ENCODE measurements at regions not wholly inside any gene's neighbourhood (a gene's known extent, or its start where the extent isn't known, plus 50 kb on each side); places are given as distances from the start of the nearest gene placed in this dataset.
"Not testable (repeated sequence)": the region's sequence is repeated elsewhere in the genome, so short reads cannot be mapped to it uniquely, and the experiment has no call there.

GRCh38 chr20:25798174-25798993 is 101.7 kb upstream of the ZNF337 start:
- H3K9me3 ChIP-seq (ENCODE audit: control insufficient read depth, low read depth, low read length); H3K4me3 ChIP-seq (ENCODE audit: low read length); H3K4me1 ChIP-seq (ENCODE audit: control insufficient read depth, insufficient read depth, low read length); DNase-seq; H3K27me3 ChIP-seq (ENCODE audit: control insufficient read depth, insufficient read depth, low read length); H3K36me3 ChIP-seq (ENCODE audit: control insufficient read depth, insufficient read depth, low read length); H3K27ac ChIP-seq (ENCODE audit: low read length): not testable (repeated sequence)
- WGBS (ENCODE audit: insufficient coverage, low lambda C conversion rate): no CpG with 5 or more reads among the region's 45 CpGs

GRCh38 chr20:25797062-25797461 is 100.4 kb upstream of the ZNF337 start:
- not testable (repeated sequence) for H3K9me3 ChIP-seq (ENCODE audit: control insufficient read depth, low read depth, low read length); H3K27ac ChIP-seq (ENCODE audit: low read length); H3K4me3 ChIP-seq (ENCODE audit: low read length); H3K27me3 ChIP-seq (ENCODE audit: control insufficient read depth, insufficient read depth, low read length); DNase-seq; H3K4me1 ChIP-seq (ENCODE audit: control insufficient read depth, insufficient read depth, low read length); H3K36me3 ChIP-seq (ENCODE audit: control insufficient read depth, insufficient read depth, low read length)
- WGBS (ENCODE audit: insufficient coverage, low lambda C conversion rate): no CpG with 5 or more reads among the region's 10 CpGs

- not testable (repeated sequence) for H3K27me3 ChIP-seq (ENCODE audit: control insufficient read depth, insufficient read depth, low read length); H3K9me3 ChIP-seq (ENCODE audit: control insufficient read depth, low read depth, low read length); H3K36me3 ChIP-seq (ENCODE audit: control insufficient read depth, insufficient read depth, low read length); H3K4me1 ChIP-seq (ENCODE audit: control insufficient read depth, insufficient read depth, low read length); DNase-seq; H3K4me3 ChIP-seq (ENCODE audit: low read length); H3K27ac ChIP-seq (ENCODE audit: low read length)
- WGBS (ENCODE audit: insufficient coverage, low lambda C conversion rate): no CpG with 5 or more reads among the region's 3 CpGs
Measured at GRCh38 chr20:25777241-25777640, 80.6 kb upstream of the ZNF337 start.

- not testable (repeated sequence) for H3K9me3 ChIP-seq (ENCODE audit: control insufficient read depth, low read depth, low read length); H3K36me3 ChIP-seq (ENCODE audit: control insufficient read depth, insufficient read depth, low read length); H3K4me3 ChIP-seq (ENCODE audit: low read length); DNase-seq; H3K4me1 ChIP-seq (ENCODE audit: control insufficient read depth, insufficient read depth, low read length); H3K27ac ChIP-seq (ENCODE audit: low read length); H3K27me3 ChIP-seq (ENCODE audit: control insufficient read depth, insufficient read depth, low read length)
- no CpG with 5 or more reads among the region's 24 CpGs for WGBS (ENCODE audit: insufficient coverage, low lambda C conversion rate)
Measured at GRCh38 chr20:25774711-25775110, 78.1 kb upstream of the ZNF337 start.

GRCh38 chr20:25774203-25774602 is 77.5 kb upstream of the ZNF337 start:
- not testable (repeated sequence) for DNase-seq; H3K27me3 ChIP-seq (ENCODE audit: control insufficient read depth, insufficient read depth, low read length); H3K27ac ChIP-seq (ENCODE audit: low read length); H3K9me3 ChIP-seq (ENCODE audit: control insufficient read depth, low read depth, low read length); H3K4me3 ChIP-seq (ENCODE audit: low read length); H3K36me3 ChIP-seq (ENCODE audit: control insufficient read depth, insufficient read depth, low read length); H3K4me1 ChIP-seq (ENCODE audit: control insufficient read depth, insufficient read depth, low read length)
- WGBS (ENCODE audit: insufficient coverage, low lambda C conversion rate): no CpG with 5 or more reads among the region's 18 CpGs

GRCh38 chr20:25772437-25772836 is 75.8 kb upstream of the ZNF337 start:
- WGBS (ENCODE audit: insufficient coverage, low lambda C conversion rate): no CpG with 5 or more reads among the region's 3 CpGs
- H3K36me3 ChIP-seq (ENCODE audit: control insufficient read depth, insufficient read depth, low read length); H3K4me3 ChIP-seq (ENCODE audit: low read length); H3K27me3 ChIP-seq (ENCODE audit: control insufficient read depth, insufficient read depth, low read length); DNase-seq; H3K9me3 ChIP-seq (ENCODE audit: control insufficient read depth, low read depth, low read length); H3K27ac ChIP-seq (ENCODE audit: low read length); H3K4me1 ChIP-seq (ENCODE audit: control insufficient read depth, insufficient read depth, low read length): not testable (repeated sequence)

- DNase-seq; H3K27ac ChIP-seq (ENCODE audit: low read length); H3K4me1 ChIP-seq (ENCODE audit: control insufficient read depth, insufficient read depth, low read length); H3K4me3 ChIP-seq (ENCODE audit: low read length); H3K9me3 ChIP-seq (ENCODE audit: control insufficient read depth, low read depth, low read length); H3K27me3 ChIP-seq (ENCODE audit: control insufficient read depth, insufficient read depth, low read length); H3K36me3 ChIP-seq (ENCODE audit: control insufficient read depth, insufficient read depth, low read length): not testable (repeated sequence)
- WGBS (ENCODE audit: insufficient coverage, low lambda C conversion rate): no CpG with 5 or more reads among the region's 1 CpG
Measured at GRCh38 chr20:25771818-25772217, 75.2 kb upstream of the ZNF337 start.

- no peak overlapping the region for H3K27ac ChIP-seq (ENCODE audit: low read length)
- no peak for DNase-seq
- no peak overlapping the region for H3K4me3 ChIP-seq (ENCODE audit: low read length)
- no peaks in the 10 kb centered on the region for H3K36me3 ChIP-seq (ENCODE audit: control insufficient read depth, insufficient read depth, low read length)
- H3K27me3 ChIP-seq (ENCODE audit: control insufficient read depth, insufficient read depth, low read length): no peaks in the 10 kb centered on the region
- H3K9me3 ChIP-seq (ENCODE audit: control insufficient read depth, low read depth, low read length): no peaks in the 10 kb centered on the region
- no peaks in the 10 kb centered on the region for H3K4me1 ChIP-seq (ENCODE audit: control insufficient read depth, insufficient read depth, low read length)
Measured at GRCh38 chr20:25761596-25761995, 64.9 kb upstream of the ZNF337 start.

- not testable (repeated sequence) for H3K9me3 ChIP-seq (ENCODE audit: control insufficient read depth, low read depth, low read length); H3K4me1 ChIP-seq (ENCODE audit: control insufficient read depth, insufficient read depth, low read length); H3K27me3 ChIP-seq (ENCODE audit: control insufficient read depth, insufficient read depth, low read length); H3K4me3 ChIP-seq (ENCODE audit: low read length); DNase-seq; H3K36me3 ChIP-seq (ENCODE audit: control insufficient read depth, insufficient read depth, low read length); H3K27ac ChIP-seq (ENCODE audit: low read length)
- WGBS (ENCODE audit: insufficient coverage, low lambda C conversion rate): no CpG with 5 or more reads among the region's 2 CpGs
Measured at GRCh38 chr20:25761046-25761445, 64.4 kb upstream of the ZNF337 start.

GRCh38 chr20:25750765-25751696 is 54.4 kb upstream of the ZNF337 start:
- peak overlapping the region; percentile 58 for H3K4me3 ChIP-seq (ENCODE audit: low read length)
- no peaks in the 10 kb centered on the region for H3K36me3 ChIP-seq (ENCODE audit: control insufficient read depth, insufficient read depth, low read length)
- peak overlapping the region; percentile 63 for H3K27ac ChIP-seq (ENCODE audit: low read length)
- no CpG with 5 or more reads among the region's 36 CpGs for WGBS (ENCODE audit: insufficient coverage, low lambda C conversion rate)
- no peaks in the 10 kb centered on the region for H3K9me3 ChIP-seq (ENCODE audit: control insufficient read depth, low read depth, low read length)
- no peaks in the 10 kb centered on the region for H3K4me1 ChIP-seq (ENCODE audit: control insufficient read depth, insufficient read depth, low read length)
- peak; percentile 43 to 75 for DNase-seq
- no peaks in the 10 kb centered on the region for H3K27me3 ChIP-seq (ENCODE audit: control insufficient read depth, insufficient read depth, low read length)
